ENCODE measurements at regions not wholly inside any gene's neighbourhood (a gene's known extent, or its start where the extent isn't known, plus 50 kb on each side); places are given as distances from the start of the nearest gene placed in this dataset.

DNA sequence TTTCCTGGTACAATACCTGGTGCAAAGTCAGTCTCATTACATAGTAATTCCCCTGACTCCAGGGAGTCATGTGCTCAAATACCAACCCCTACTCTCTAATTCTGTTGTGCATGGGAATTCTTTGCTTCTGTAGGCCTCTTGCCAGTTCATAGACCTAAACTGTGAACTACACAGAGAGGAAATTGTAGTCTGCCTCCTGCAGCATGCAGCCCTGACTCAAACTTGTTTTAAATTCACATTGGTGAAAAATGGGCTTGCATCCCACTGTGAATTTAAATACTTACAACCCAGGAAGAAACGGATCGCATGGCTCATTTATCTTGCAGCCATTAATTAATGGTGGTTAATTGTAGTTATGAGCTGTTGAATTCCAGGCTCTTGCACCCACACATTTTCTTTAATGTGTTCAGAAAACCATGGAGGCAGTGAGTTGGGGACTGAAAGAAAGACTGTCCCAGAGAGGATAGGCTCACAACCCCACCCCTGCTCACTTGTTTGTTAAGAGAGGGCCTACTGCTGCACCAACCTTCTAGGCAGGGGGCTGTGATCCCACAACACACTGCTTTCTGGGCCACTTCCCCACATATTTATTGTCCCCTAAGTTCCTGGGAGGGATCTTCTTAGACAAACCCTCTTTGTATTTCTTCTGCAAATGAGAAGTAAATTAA, 579.1 kb downstream of the DHX35 start:
- Mint-ChIP-seq H3K9me3 (no peaks in the 10 kb centered on the region), H3K36me3 (ENCODE audit: low read depth) (no peaks in the 10 kb centered on the region), H3K4me3 (no peak overlapping the region), H3K4me1 (ENCODE audit: low read depth) (no peaks in the 10 kb centered on the region), H3K27ac (no peak overlapping the region), H3K27me3 (peaks cover 2% of the 10 kb centered on the region)
- POLR2A ChIA-PET, result no interaction called here
- TF ChIP-seq, protein P1, sequence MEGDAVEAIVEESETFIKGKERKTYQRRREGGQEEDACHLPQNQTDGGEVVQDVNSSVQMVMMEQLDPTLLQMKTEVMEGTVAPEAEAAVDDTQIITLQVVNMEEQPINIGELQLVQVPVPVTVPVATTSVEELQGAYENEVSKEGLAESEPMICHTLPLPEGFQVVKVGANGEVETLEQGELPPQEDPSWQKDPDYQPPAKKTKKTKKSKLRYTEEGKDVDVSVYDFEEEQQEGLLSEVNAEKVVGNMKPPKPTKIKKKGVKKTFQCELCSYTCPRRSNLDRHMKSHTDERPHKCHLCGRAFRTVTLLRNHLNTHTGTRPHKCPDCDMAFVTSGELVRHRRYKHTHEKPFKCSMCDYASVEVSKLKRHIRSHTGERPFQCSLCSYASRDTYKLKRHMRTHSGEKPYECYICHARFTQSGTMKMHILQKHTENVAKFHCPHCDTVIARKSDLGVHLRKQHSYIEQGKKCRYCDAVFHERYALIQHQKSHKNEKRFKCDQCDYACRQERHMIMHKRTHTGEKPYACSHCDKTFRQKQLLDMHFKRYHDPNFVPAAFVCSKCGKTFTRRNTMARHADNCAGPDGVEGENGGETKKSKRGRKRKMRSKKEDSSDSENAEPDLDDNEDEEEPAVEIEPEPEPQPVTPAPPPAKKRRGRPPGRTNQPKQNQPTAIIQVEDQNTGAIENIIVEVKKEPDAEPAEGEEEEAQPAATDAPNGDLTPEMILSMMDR (IDR thresholded peaks at IDR 0.05), result no peak
- CTCF ChIA-PET, result no interaction called here
- intact Hi-C loops (cut with micrococcal nuclease), result no loop called here
- DNase-seq (no peak), ATAC-seq (no peak)

DNA sequence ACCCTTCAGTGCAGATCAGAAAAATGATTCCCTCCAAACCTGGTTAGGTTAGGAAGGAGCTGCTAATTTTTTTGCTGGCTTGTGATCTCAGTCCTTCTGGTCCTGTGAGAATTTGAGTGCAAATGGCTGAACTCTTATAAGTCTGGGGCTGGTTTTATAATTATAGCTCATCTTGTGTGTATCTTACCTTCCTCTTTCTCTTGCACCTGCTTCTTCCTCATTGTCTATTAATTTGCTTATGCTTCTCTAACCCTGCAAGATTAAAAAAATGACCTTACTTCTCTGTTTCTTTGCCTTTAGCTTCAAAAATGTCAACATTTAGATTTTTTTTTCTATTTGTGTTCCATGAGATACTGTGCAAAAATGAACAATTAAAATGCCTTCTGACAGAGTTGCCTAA, 576.2 kb downstream of the DHX35 start:
- Mint-ChIP-seq H3K4me1 (ENCODE audit: low read depth) (no peaks in the 10 kb centered on the region), H3K4me3 (no peak overlapping the region), H3K9me3 (no peaks in the 10 kb centered on the region), H3K27ac (no peak overlapping the region), H3K36me3 (ENCODE audit: low read depth) (no peaks in the 10 kb centered on the region), H3K27me3 (peaks cover 2% of the 10 kb centered on the region)
- TF ChIP-seq, protein P1 (IDR thresholded peaks at IDR 0.05), result no peak
- ChIA-PET CTCF (no interaction called here), POLR2A (no interaction called here)
- no peak for DNase-seq
- ATAC-seq, result no peak
- intact Hi-C loops (cut with micrococcal nuclease), result no loop called here

DNA sequence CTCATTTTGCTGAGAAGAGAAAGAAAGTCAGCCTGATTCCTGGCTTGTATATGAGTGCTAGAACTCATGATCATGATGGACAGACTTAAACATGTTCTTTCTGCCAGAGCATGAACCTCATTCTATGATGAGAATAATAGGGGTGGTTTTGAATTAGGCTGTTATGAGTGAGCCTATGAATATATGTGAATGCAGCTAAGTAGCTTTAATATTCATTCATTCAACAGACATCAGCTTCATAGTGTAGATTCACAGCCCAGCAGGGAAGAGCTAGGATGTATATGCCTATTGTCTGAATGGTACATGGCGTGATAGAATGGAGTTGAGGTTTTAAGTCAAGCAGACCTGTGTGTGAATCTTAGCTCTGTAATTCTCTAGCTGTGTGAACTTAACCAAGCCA, 573.2 kb downstream of the DHX35 start:
- DNase-seq, result no peak
- no peaks in the 10 kb centered on the region for H3K27me3 Mint-ChIP-seq
- ChIA-PET POLR2A (no interaction called here), CTCF (no interaction called here)
- H3K27ac Mint-ChIP-seq, result no peak overlapping the region
- intact Hi-C loops (cut with micrococcal nuclease), result no loop called here
- no peaks in the 10 kb centered on the region for H3K36me3 Mint-ChIP-seq (ENCODE audit: low read depth)
- no peaks in the 10 kb centered on the region for H3K4me1 Mint-ChIP-seq (ENCODE audit: low read depth)
- ATAC-seq, result no peak
- H3K9me3 Mint-ChIP-seq, result no peaks in the 10 kb centered on the region
- H3K4me3 Mint-ChIP-seq, result no peak overlapping the region
- TF ChIP-seq, protein P1 (IDR thresholded peaks at IDR 0.05), result no peak

DNA sequence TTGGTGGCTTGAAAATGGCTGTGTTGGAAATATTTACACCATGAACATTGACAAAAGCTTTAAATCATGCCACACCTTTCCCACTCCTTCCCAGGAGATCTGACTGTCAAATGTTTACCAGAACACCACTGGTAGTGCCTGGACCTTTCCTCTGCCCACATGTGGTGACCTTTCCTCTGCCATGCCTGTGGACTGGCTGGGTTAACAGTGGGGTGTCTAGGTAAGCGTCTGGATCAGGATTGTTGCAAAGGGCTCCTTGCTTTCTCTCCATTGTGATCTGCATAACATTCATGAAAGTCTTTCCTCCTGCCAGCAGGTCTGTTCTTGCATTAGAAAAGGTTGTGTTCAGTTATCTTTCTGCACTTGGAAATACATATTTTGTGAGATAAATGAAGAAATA, 572.7 kb downstream of the DHX35 start:
- H3K27me3 Mint-ChIP-seq, result no peaks in the 10 kb centered on the region
- DNase-seq (no peak), ATAC-seq (no peak)
- H3K36me3 Mint-ChIP-seq (ENCODE audit: low read depth), result no peaks in the 10 kb centered on the region
- ChIA-PET POLR2A (interaction anchor here (0.6 kb wide), 1 partner anchor 130 kb away, joined by 3 read pairs; no protein-coding TSS in a partner anchor), CTCF (no interaction called here)
- no peaks in the 10 kb centered on the region for H3K4me1 Mint-ChIP-seq (ENCODE audit: low read depth)
- H3K4me3 Mint-ChIP-seq, result no peak overlapping the region
- TF ChIP-seq, protein P1 (IDR thresholded peaks at IDR 0.05), result no peak
- no peaks in the 10 kb centered on the region for H3K9me3 Mint-ChIP-seq
- no peak overlapping the region for H3K27ac Mint-ChIP-seq
- intact Hi-C loops (cut with micrococcal nuclease), result no loop called here

DNA sequence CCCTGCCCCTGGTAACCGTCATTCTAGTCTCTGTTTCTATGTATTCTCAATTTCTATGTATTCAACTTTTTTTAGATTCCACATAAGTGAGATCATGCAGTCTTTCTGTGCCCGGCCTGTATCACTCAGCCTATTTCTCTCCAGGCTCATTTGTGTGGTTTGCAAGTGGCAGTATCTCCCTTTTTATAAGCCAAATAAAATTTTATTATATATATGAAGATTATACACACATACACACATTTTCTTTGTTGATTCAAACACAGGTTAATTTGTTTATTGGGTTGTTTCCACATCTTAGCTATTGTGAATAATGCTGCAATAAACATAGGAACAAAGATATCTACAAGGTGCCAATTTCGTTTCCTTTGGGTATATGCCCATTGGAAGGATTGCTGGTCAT, 571.7 kb downstream of the DHX35 start:
- no peak overlapping the region for H3K27ac Mint-ChIP-seq
- no peaks in the 10 kb centered on the region for H3K9me3 Mint-ChIP-seq
- H3K27me3 Mint-ChIP-seq, result no peaks in the 10 kb centered on the region
- TF ChIP-seq, protein P1 (IDR thresholded peaks at IDR 0.05), result no peak
- POLR2A ChIA-PET, result no interaction called here
- intact Hi-C loops (cut with micrococcal nuclease), result no loop called here
- ATAC-seq, result no peak
- no peak overlapping the region for H3K4me3 Mint-ChIP-seq
- CTCF ChIA-PET, result no interaction called here
- no peaks in the 10 kb centered on the region for H3K36me3 Mint-ChIP-seq (ENCODE audit: low read depth)
- no peaks in the 10 kb centered on the region for H3K4me1 Mint-ChIP-seq (ENCODE audit: low read depth)
- no peak for DNase-seq

Data from activated CD8-positive, alpha-beta T cell treated with anti-CD3 and anti-CD28 coated beads for 36 hours (primary cell).